Right lung (tissue), 2 donors: ENCODE measurements at regions not wholly inside any gene's neighbourhood (a gene's known extent, or its start where the extent isn't known, plus 50 kb on each side); places are given as distances from the start of the nearest gene placed in this dataset.
"Not testable (repeated sequence)": the region's sequence is repeated elsewhere in the genome, so short reads cannot be mapped to it uniquely, and the experiment has no call there.

Experiments
- DNase-seq, 2 donors: peaks; one replicate each; pipeline ENCODE4 v3.0.0-alpha.2; 2013

- peak; percentile 67 for DNase-seq
Measured at GRCh38 chr2:215537611-215538010, 101.7 kb upstream of the FN1 start.

GRCh38 chr2:215536510-215536909, 100.6 kb upstream of the FN1 start:
- no peak for DNase-seq

- no peak for DNase-seq
Measured at GRCh38 chr2:215535741-215536140, 99.9 kb upstream of the FN1 start.

GRCh38 chr2:215535125-215535668, 99.3 kb upstream of the FN1 start:
- DNase-seq = no peak

GRCh38 chr2:215533716-215534115, 97.8 kb upstream of the FN1 start:
- not testable (repeated sequence) for DNase-seq

- no peak for DNase-seq
Measured at GRCh38 chr2:215532844-215533243, 97.0 kb upstream of the FN1 start.

- DNase-seq = no peak
Measured at GRCh38 chr2:215531284-215531683, 95.4 kb upstream of the FN1 start.

- DNase-seq = no peak
Measured at GRCh38 chr2:215530191-215530968, 94.5 kb upstream of the FN1 start.

GRCh38 chr2:215529271-215529670, 93.4 kb upstream of the FN1 start:
- DNase-seq = no peak

- no peak for DNase-seq
Measured at GRCh38 chr2:215528555-215528954, 92.7 kb upstream of the FN1 start.

- DNase-seq = peak in 1 of 2 donors; percentile 63
Measured at GRCh38 chr2:215527736-215528135, 91.9 kb upstream of the FN1 start.

GRCh38 chr2:215526341-215526740, 90.5 kb upstream of the FN1 start:
- DNase-seq = peak in 1 of 2 donors; percentile 47

GRCh38 chr2:215522237-215522636, 86.4 kb upstream of the FN1 start:
- DNase-seq = no peak

- no peak for DNase-seq
Measured at GRCh38 chr2:215521031-215521430, 85.2 kb upstream of the FN1 start.

GRCh38 chr2:215517391-215517790, 81.5 kb upstream of the FN1 start:
- no peak for DNase-seq

GRCh38 chr2:215514516-215514915, 78.6 kb upstream of the FN1 start:
- DNase-seq = no peak

- DNase-seq = no peak
Measured at GRCh38 chr2:215511454-215512346, 75.8 kb upstream of the FN1 start.

- no peak for DNase-seq
Measured at GRCh38 chr2:215507836-215508235, 72.0 kb upstream of the FN1 start.

- no peak for DNase-seq
Measured at GRCh38 chr2:215507136-215507535, 71.3 kb upstream of the FN1 start.

- no peak for DNase-seq
Measured at GRCh38 chr2:215506604-215506990, 70.7 kb upstream of the FN1 start.

GRCh38 chr2:215505044-215505786, 69.3 kb upstream of the FN1 start:
- no peak for DNase-seq

GRCh38 chr2:215504547-215504946, 68.7 kb upstream of the FN1 start:
- DNase-seq = no peak
